ENCODE measurements at regions not wholly inside any gene's neighbourhood (a gene's known extent, or its start where the extent isn't known, plus 50 kb on each side); places are given as distances from the start of the nearest gene placed in this dataset.
"Not testable (repeated sequence)": the region's sequence is repeated elsewhere in the genome, so short reads cannot be mapped to it uniquely, and the experiment has no call there.

GRCh38 chr5:68682400-68683160, 411.2 kb upstream of the SLC30A5 start:
- TF ChIP-seq JUND (IDR thresholded peaks at IDR 0.05; ENCODE audit: low read depth), result no peak
- DNase-seq (ENCODE audit: low read depth in 1 of 2, low spot score in 1 of 2), result no peak
- in situ Hi-C loops (cut with HindIII; ENCODE audit: low pct_unique_long_range_greater_than_20kb, low sequenced_read_pairs), result no loop called here

DNA sequence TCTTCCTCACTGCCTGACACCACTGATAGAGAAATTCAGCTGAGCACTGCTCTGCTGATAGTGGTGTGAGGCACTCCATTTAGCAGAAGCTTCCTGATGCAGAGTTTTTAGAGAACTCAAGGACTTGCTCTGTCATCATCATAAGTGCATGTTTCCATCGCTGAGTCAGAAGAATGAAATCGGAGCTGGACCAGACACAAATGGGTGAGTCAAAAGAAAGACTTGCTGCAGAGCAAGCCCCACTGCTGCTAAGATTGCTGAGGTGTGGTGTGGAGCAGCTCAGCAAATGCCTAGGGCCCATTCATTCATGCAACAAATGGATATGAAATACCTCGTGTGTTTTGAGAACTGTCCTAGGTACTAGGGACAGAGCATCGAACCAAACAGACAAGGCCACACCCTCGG, 410.2 kb upstream of the SLC30A5 start:
- TF ChIP-seq JUND (IDR thresholded peaks at IDR 0.05; ENCODE audit: low read depth), result no peak
- in situ Hi-C loops (cut with HindIII; ENCODE audit: low pct_unique_long_range_greater_than_20kb, low sequenced_read_pairs), result no loop called here
- DNase-seq (ENCODE audit: low read depth in 1 of 2, low spot score in 1 of 2), result peak in 1 of 2 experiments; percentile 46

DNA sequence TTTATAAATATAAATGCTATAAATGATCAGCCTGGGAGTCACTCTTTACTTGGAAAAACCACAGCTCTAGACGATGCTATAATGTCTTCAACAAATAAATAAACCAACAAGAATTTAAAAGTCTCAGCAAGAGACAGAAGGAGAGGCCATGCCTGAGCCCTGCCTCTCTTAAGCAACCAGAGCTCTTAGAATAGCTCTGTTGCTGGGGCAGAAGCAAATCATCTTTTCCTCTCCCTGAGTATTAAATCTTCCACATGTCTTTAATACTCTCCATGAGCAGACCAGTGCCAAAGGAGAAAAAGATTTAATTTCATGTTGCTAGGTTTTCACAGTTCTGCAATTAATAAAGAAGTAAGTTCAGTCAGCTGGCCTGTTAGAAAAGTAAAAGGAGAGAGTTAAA, 408.0 kb upstream of the SLC30A5 start:
- DNase-seq (ENCODE audit: low read depth in 1 of 2, low spot score in 1 of 2), result no peak
- no peak for TF ChIP-seq JUND (IDR thresholded peaks at IDR 0.05; ENCODE audit: low read depth)
- in situ Hi-C loops (cut with HindIII; ENCODE audit: low pct_unique_long_range_greater_than_20kb, low sequenced_read_pairs), result no loop called here

DNA sequence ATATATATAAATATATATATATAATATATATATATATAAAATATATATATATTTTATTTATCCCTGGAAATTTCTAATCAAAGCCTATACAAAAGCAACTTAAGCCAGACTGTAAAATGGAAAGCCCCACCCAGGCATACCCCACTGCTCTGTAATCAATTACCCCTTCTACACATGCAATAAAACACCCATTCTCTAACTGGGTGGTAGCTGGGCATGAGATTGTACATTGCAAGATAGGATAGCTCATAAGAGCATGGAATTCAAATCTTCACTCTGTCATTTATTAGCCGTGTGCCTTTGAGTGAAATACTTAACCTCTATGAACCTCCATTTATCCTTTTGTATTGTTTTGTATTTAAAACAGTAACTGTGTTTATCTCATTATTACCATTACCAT, 405.3 kb upstream of the SLC30A5 start:
- no peak for TF ChIP-seq JUND (IDR thresholded peaks at IDR 0.05; ENCODE audit: low read depth)
- in situ Hi-C loops (cut with HindIII; ENCODE audit: low pct_unique_long_range_greater_than_20kb, low sequenced_read_pairs), result no loop called here
- no peak for DNase-seq (ENCODE audit: low read depth in 1 of 2, low spot score in 1 of 2)

DNA sequence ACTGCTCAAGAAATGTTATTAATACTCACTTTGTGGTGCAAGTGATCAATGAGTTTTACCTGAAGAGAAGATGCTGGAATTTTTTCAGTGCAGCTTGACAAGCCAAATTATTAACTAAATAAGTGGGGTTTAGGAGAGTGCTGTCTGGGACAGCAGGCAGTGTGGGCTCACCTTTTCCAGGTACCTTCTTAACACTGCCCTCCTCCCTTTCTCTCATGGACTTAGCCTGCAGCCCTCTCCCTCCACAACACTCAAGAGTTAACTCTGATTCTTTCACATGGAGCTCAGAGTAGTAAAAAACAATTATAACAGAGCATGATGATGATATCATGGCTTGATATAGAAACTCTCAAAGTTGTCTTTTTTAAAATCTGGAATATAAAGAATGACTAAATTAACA, 404.8 kb upstream of the SLC30A5 start:
- no peak for TF ChIP-seq JUND (IDR thresholded peaks at IDR 0.05; ENCODE audit: low read depth)
- no peak for DNase-seq (ENCODE audit: low read depth in 1 of 2, low spot score in 1 of 2)
- in situ Hi-C loops (cut with HindIII; ENCODE audit: low pct_unique_long_range_greater_than_20kb, low sequenced_read_pairs), result no loop called here

DNA sequence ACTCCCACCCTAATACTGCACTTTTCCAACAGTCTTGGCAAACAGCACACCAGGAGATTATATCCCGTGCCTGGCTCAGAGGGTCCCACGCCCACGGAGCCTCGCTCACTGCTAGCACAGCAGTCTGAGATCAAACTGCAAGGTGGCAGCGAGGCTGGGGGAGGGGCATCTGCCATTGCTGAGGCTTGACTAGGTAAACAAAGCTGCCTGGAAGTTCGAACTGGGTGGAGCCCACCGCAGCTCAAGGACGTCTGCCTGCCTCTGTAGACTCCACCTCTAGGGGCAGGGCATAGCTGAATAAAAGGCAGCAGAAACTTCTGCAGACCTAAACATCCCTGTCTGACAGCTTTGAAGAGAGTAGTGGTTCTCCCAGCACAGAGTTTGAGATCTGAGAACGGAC, 401.9 kb upstream of the SLC30A5 start:
- DNase-seq (ENCODE audit: low read depth in 1 of 2, low spot score in 1 of 2); in situ Hi-C loops (cut with HindIII; ENCODE audit: low pct_unique_long_range_greater_than_20kb, low sequenced_read_pairs): not testable (repeated sequence)

DNA sequence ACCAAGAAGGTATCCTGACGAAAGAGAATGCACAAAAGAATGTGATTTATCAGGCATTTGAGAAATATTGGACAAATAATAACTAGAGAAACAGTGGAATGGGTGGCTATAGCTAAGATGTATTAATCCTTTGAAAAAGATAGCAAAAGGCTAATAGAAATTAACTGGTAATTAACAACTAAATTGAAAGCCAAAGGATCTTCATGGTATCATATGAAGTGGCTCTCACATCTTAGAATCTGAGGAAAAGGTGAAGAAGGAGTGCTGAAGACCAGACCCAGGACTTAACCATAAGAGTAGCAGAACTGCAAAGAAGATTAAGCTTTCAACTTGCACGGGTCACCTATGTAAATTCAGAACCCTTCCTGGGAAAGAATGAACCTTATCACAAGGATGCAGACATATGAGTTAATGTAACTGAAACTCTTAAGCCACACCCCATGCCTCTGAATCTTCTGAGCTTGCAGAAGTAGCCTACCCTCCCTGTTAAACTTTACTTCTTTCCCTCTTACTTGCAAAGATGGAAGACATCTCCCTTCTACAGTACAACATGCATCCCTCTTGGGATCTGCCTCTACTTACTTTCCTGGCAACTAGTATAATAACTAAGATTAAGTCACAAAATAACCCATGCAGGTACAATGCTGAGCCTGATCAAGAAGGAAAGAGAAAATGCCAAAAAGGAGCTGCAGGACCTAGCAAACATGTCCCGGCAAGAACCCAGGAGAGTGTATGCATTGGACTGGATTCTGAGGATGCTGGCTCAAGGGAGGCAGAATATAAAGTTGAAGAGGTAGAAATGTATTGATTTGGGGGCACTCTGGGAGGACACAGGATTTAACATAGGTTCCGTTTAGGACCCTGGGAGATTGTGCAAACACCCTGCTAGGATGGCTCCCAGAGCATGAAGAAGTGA, 395.5 kb upstream of the SLC30A5 start:
- TF ChIP-seq JUND (IDR thresholded peaks at IDR 0.05; ENCODE audit: low read depth), result no peak
- DNase-seq (ENCODE audit: low read depth in 1 of 2, low spot score in 1 of 2), result no peak
- in situ Hi-C loops (cut with HindIII; ENCODE audit: low pct_unique_long_range_greater_than_20kb, low sequenced_read_pairs), result no loop called here

GRCh38 chr5:68699966-68700365, 393.8 kb upstream of the SLC30A5 start:
- DNase-seq (ENCODE audit: low read depth in 1 of 2, low spot score in 1 of 2), result no peak
- TF ChIP-seq JUND (IDR thresholded peaks at IDR 0.05; ENCODE audit: low read depth), result no peak

DNA sequence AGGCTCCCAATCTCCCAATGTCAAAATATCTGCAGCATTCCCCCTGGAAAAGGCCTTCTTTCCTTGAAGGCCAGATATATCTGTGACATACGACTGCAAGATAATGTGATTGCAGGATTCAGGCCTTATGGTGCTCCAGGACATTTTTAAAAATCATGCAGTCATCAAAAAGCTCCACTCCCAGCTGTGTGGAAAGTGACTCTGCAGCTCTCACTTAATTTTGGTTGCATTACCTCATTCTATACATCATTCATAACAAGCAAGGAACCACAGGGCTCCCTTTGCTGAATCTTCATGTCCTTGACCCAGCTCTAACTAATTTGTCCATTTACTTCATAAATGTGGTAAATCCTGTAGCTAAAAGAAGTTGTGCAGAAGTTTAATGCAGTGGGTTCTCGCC, 386.2 kb upstream of the SLC30A5 start:
- TF ChIP-seq JUND (IDR thresholded peaks at IDR 0.05; ENCODE audit: low read depth), result no peak
- DNase-seq (ENCODE audit: low read depth in 1 of 2, low spot score in 1 of 2), result no peak
- in situ Hi-C loops (cut with HindIII; ENCODE audit: low pct_unique_long_range_greater_than_20kb, low sequenced_read_pairs), result no loop called here

More at GRCh38 chr5:68699966-68700365, 393.8 kb upstream of the SLC30A5 start:
- in situ Hi-C loops (cut with HindIII; ENCODE audit: low pct_unique_long_range_greater_than_20kb, low sequenced_read_pairs), result no loop called here

GRCh38 chr5:68708156-68708841, 385.5 kb upstream of the SLC30A5 start:
- in situ Hi-C loops (cut with HindIII; ENCODE audit: low pct_unique_long_range_greater_than_20kb, low sequenced_read_pairs), result no loop called here
- TF ChIP-seq JUND (IDR thresholded peaks at IDR 0.05; ENCODE audit: low read depth), result no peak
- DNase-seq (ENCODE audit: low read depth in 1 of 2, low spot score in 1 of 2), result no peak

- in situ Hi-C loops (cut with HindIII; ENCODE audit: low pct_unique_long_range_greater_than_20kb, low sequenced_read_pairs), result no loop called here
- TF ChIP-seq JUND (IDR thresholded peaks at IDR 0.05; ENCODE audit: low read depth), result no peak
- DNase-seq (ENCODE audit: low read depth in 1 of 2, low spot score in 1 of 2), result no peak
These were observed 385.0 kb upstream of the SLC30A5 start for GRCh38 chr5:68708842-68709170.

DNA sequence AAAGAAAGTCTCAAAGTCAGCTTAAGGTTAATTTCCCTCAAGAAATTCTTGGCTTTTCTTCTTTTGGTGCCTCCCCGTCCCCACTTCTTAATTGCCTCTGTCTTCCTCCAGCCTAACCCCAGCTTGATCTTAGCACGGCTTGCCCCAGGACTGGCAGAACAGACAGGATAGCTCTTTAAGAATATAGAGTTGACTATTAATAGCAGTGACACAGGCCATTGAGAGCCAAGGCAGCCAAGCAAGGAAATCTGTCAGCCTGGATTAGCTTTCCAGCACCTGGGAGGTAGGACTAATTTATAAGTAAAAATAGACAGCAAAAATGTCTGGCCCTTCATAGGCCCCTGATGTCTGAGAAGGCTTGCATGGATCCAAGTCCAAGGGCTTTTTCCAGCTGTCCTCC, 384.6 kb upstream of the SLC30A5 start:
- no peak for TF ChIP-seq JUND (IDR thresholded peaks at IDR 0.05; ENCODE audit: low read depth)
- in situ Hi-C loops (cut with HindIII; ENCODE audit: low pct_unique_long_range_greater_than_20kb, low sequenced_read_pairs), result no loop called here
- DNase-seq (ENCODE audit: low read depth in 1 of 2, low spot score in 1 of 2), result no peak

- in situ Hi-C loops (cut with HindIII; ENCODE audit: low pct_unique_long_range_greater_than_20kb, low sequenced_read_pairs), result no loop called here
- DNase-seq (ENCODE audit: low read depth in 1 of 2, low spot score in 1 of 2), result no peak
- TF ChIP-seq JUND (IDR thresholded peaks at IDR 0.05; ENCODE audit: low read depth), result no peak
These were observed 383.3 kb upstream of the SLC30A5 start for GRCh38 chr5:68710514-68710913.

Data from T47D (cell line).